SU-DHL-6 (cell line): ENCODE measurements at regions not wholly inside any gene's neighbourhood (a gene's known extent, or its start where the extent isn't known, plus 50 kb on each side); places are given as distances from the start of the nearest gene placed in this dataset.

ENCODE experiments used
- CTCF ChIP-seq: fragments of 200-600 bp; sonication (generic); IDR thresholded peaks from one replicate; pipeline ENCODE4 v1.5.1; 2017; ENCODE audit warnings: antibody characterized with exemption, mild to moderate bottlenecking, low read length, moderate library complexity; ENCODE audit not compliant: insufficient read depth, poor library complexity, severe bottlenecking
- EZH2phosphoT487 ChIP-seq: fragments of 200-600 bp; sonication (generic), shearing (Covaris generic); conservative IDR thresholded peaks from 2 replicates; pipeline ENCODE4 v1.6.1; 2018; ENCODE audit warnings: mild to moderate bottlenecking, antibody characterized with exemption, low read length, moderate library complexity, mixed read lengths

GRCh38 chr2:194718881-194719280, 938.1 kb upstream of the SLC39A10 start:
- TF ChIP-seq CTCF (no peak), EZH2phosphoT487 (no peak)
